RWPE2 (cell line): ENCODE measurements at regions not wholly inside any gene's neighbourhood (a gene's known extent, or its start where the extent isn't known, plus 50 kb on each side); places are given as distances from the start of the nearest gene placed in this dataset.

Source experiments
- ATAC-seq: fragments of 200-7000 bp; cut with Tn5 transposase; 3 replicates; pipeline ENCODE4 v1.9.1; 2021; ENCODE audit warnings: low read depth
- DNase-seq: peaks from one replicate; pipeline ENCODE4 v3.0.0-alpha.2; 2020; ENCODE audit warnings: low spot score
- H3K27ac ChIP-seq: fragments of 450-650 bp; 2 replicates; pipeline ENCODE4 v1.5.1; 2017; ENCODE audit warnings: mild to moderate bottlenecking; ENCODE audit not compliant: poor library complexity, severe bottlenecking
- H3K27me3 ChIP-seq: fragments of 250-450 bp; sonication (Bioruptor Pico); 2 replicates; pipeline ENCODE4 v1.5.1; 2021; ENCODE audit warnings: mild to moderate bottlenecking, moderate library complexity; ENCODE audit not compliant: insufficient read depth, poor library complexity, severe bottlenecking
- H3K36me3 ChIP-seq: fragments of 250-450 bp; sonication (Bioruptor Pico); 2 replicates; pipeline ENCODE4 v1.5.1; 2020; ENCODE audit warnings: low read depth, mild to moderate bottlenecking, moderate library complexity
- H3K4me1 ChIP-seq: fragments of 250-450 bp; sonication (Bioruptor Pico); 2 replicates; pipeline ENCODE4 v1.5.1; 2021; ENCODE audit warnings: mild to moderate bottlenecking, moderate library complexity; ENCODE audit not compliant: insufficient read depth, poor library complexity, severe bottlenecking
- H3K4me3 ChIP-seq: fragments of 250-450 bp; sonication (Bioruptor Pico); 2 replicates; pipeline ENCODE4 v1.5.1; 2021; ENCODE audit warnings: mild to moderate bottlenecking, moderate library complexity; ENCODE audit not compliant: severe bottlenecking
- H3K9me3 ChIP-seq: fragments of 250-450 bp; sonication (Bioruptor Pico); 2 replicates; pipeline ENCODE4 v1.5.1; 2021; ENCODE audit warnings: mild to moderate bottlenecking, moderate library complexity; ENCODE audit not compliant: severe bottlenecking
- CTCF ChIP-seq: fragments of 450-650 bp; IDR thresholded peaks from one replicate; pipeline ENCODE4 v1.5.1; 2017; ENCODE audit warnings: mild to moderate bottlenecking, moderate library complexity; ENCODE audit not compliant: poor library complexity, severe bottlenecking

- Histone ChIP-seq H3K27ac (no peak overlapping the region), H3K9me3 (peaks cover 7% of the 10 kb centered on the region), H3K27me3 (no peaks in the 10 kb centered on the region), H3K4me3 (no peak overlapping the region), H3K36me3 (no peaks in the 10 kb centered on the region), H3K4me1 (no peaks in the 10 kb centered on the region)
- peak; percentile 33; the same call in 1 of the 3 replicates for ATAC-seq
- TF ChIP-seq CTCF: no peak
- DNase-seq: no peak
Observed at GRCh38 chr13:89900104-89900765, 1447.3 kb upstream of the MIR17HG start.

- ATAC-seq: no peak
Observed at GRCh38 chr13:89902223-89902622, 1445.3 kb upstream of the MIR17HG start.

GRCh38 chr13:89903115-89903514, 1444.4 kb upstream of the MIR17HG start:
- Histone ChIP-seq H3K9me3 (peaks cover 10% of the 10 kb centered on the region), H3K4me1 (no peaks in the 10 kb centered on the region), H3K36me3 (no peaks in the 10 kb centered on the region), H3K4me3 (no peak overlapping the region), H3K27me3 (no peaks in the 10 kb centered on the region), H3K27ac (no peak overlapping the region)
- ATAC-seq (no peak), DNase-seq (no peak)
- TF ChIP-seq CTCF: no peak

More at GRCh38 chr13:89902223-89902622, 1445.3 kb upstream of the MIR17HG start:
- no peak for DNase-seq
- Histone ChIP-seq H3K27ac (no peak overlapping the region), H3K4me3 (no peak overlapping the region), H3K27me3 (no peaks in the 10 kb centered on the region), H3K4me1 (no peaks in the 10 kb centered on the region), H3K9me3 (peaks cover 7% of the 10 kb centered on the region), H3K36me3 (no peaks in the 10 kb centered on the region)
- no peak for TF ChIP-seq CTCF

- H3K27me3 ChIP-seq: no peaks in the 10 kb centered on the region
- no peak for DNase-seq
- no peak overlapping the region for H3K27ac ChIP-seq
- H3K4me3 ChIP-seq: no peak overlapping the region
- TF ChIP-seq CTCF: no peak
- peaks cover 2% of the 10 kb centered on the region for H3K9me3 ChIP-seq
- H3K36me3 ChIP-seq: no peaks in the 10 kb centered on the region
- ATAC-seq: no peak
- no peaks in the 10 kb centered on the region for H3K4me1 ChIP-seq
Observed at GRCh38 chr13:89910166-89910565, 1437.3 kb upstream of the MIR17HG start.

- TF ChIP-seq CTCF: no peak
- ATAC-seq (no peak), DNase-seq (no peak)
Observed at GRCh38 chr13:89916551-89916950, 1430.9 kb upstream of the MIR17HG start.

More at GRCh38 chr13:89916551-89916950, 1430.9 kb upstream of the MIR17HG start:
- H3K4me3 ChIP-seq: no peak overlapping the region
- H3K27me3 ChIP-seq: no peaks in the 10 kb centered on the region
- H3K27ac ChIP-seq: no peak overlapping the region
- no peaks in the 10 kb centered on the region for H3K36me3 ChIP-seq
- no peaks in the 10 kb centered on the region for H3K4me1 ChIP-seq
- no peaks in the 10 kb centered on the region for H3K9me3 ChIP-seq
